ENCODE measurements at regions not wholly inside any gene's neighbourhood (a gene's known extent, or its start where the extent isn't known, plus 50 kb on each side); places are given as distances from the start of the nearest gene placed in this dataset.

DNA sequence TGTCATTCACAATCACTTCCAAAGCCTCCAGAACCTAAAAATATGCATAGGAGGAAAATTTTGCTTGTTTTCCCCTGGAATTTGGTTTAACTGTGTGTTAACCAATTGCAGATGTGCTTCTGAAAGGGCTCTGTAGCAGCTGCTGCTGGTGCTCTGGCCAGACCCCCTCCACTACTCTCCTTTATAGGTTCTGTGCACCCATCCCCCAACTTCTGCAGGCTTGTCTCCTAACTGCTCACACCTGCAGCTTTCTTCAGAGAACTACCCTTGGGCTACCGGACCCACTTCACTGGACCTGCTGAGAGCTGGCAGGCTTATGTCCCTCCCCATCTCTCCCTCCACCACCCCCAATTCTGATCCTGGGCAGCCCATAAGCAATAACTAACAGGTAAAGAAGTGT is 662.1 kb upstream of the DIPK2B start:
- DNase-seq (ENCODE audit: insufficient read length, low spot score, missing footprints): peak; percentile 44
- H3K4me1 ChIP-seq (ENCODE audit: insufficient read depth, low read length): no peaks in the 10 kb centered on the region
- no peak overlapping the region for H3K4me2 ChIP-seq (ENCODE audit: insufficient read depth, low read length)
- H3K27me3 ChIP-seq (ENCODE audit: insufficient read depth, low read length): peaks cover 32% of the 10 kb centered on the region
- no peaks in the 10 kb centered on the region for H3K9me3 ChIP-seq (ENCODE audit: low read depth, low read length)
- H4K20me1 ChIP-seq (ENCODE audit: insufficient read depth, low read length): no peaks in the 10 kb centered on the region
- no peak overlapping the region for H2AFZ ChIP-seq (ENCODE audit: low read length)
- no peaks in the 10 kb centered on the region for H3K36me3 ChIP-seq (ENCODE audit: insufficient read depth, low read length)
- no peaks in the 10 kb centered on the region for H3K79me2 ChIP-seq (ENCODE audit: insufficient read depth, low read length)
- H3K4me3 ChIP-seq (ENCODE audit: insufficient read depth, low read length): no peak overlapping the region
- H3K27ac ChIP-seq (ENCODE audit: low read depth, low read length): no peak overlapping the region
- TF ChIP-seq, protein P1, sequence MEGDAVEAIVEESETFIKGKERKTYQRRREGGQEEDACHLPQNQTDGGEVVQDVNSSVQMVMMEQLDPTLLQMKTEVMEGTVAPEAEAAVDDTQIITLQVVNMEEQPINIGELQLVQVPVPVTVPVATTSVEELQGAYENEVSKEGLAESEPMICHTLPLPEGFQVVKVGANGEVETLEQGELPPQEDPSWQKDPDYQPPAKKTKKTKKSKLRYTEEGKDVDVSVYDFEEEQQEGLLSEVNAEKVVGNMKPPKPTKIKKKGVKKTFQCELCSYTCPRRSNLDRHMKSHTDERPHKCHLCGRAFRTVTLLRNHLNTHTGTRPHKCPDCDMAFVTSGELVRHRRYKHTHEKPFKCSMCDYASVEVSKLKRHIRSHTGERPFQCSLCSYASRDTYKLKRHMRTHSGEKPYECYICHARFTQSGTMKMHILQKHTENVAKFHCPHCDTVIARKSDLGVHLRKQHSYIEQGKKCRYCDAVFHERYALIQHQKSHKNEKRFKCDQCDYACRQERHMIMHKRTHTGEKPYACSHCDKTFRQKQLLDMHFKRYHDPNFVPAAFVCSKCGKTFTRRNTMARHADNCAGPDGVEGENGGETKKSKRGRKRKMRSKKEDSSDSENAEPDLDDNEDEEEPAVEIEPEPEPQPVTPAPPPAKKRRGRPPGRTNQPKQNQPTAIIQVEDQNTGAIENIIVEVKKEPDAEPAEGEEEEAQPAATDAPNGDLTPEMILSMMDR (IDR thresholded peaks at IDR 0.05; ENCODE audit: extremely low read depth, low read depth, low read length): no peak

DNA sequence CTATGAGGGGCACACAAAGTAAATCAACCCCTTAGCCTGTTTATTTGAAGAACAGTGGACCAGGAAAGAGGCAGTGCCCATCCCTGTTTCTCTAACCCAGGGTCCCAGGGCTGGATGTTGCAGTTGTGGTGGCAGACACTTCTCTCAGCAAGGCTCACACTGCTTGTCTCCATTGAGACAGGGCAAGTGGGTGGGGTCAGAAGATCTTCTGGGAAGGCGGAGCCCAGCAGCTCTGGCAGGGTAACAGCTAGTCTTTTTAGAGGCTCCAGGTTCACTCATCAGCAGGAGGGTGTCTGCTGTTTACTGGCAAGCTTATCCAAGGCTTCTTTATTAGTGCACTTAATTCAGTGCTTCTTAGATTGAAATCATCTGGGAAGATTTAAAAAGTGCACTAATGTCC is 659.8 kb upstream of the DIPK2B start:
- Histone ChIP-seq H3K9me3 (ENCODE audit: low read depth, low read length) (no peaks in the 10 kb centered on the region), H3K4me2 (ENCODE audit: insufficient read depth, low read length) (no peak overlapping the region), H3K4me1 (ENCODE audit: insufficient read depth, low read length) (no peaks in the 10 kb centered on the region), H3K79me2 (ENCODE audit: insufficient read depth, low read length) (no peaks in the 10 kb centered on the region), H4K20me1 (ENCODE audit: insufficient read depth, low read length) (no peaks in the 10 kb centered on the region), H3K27me3 (ENCODE audit: insufficient read depth, low read length) (peaks cover 27% of the 10 kb centered on the region), H3K27ac (ENCODE audit: low read depth, low read length) (no peak overlapping the region), H3K36me3 (ENCODE audit: insufficient read depth, low read length) (no peaks in the 10 kb centered on the region), H2AFZ (ENCODE audit: low read length) (no peak overlapping the region), H3K4me3 (ENCODE audit: insufficient read depth, low read length) (no peak overlapping the region)
- DNase-seq (ENCODE audit: insufficient read length, low spot score, missing footprints): no peak
- TF ChIP-seq, protein P1 (IDR thresholded peaks at IDR 0.05; ENCODE audit: extremely low read depth, low read depth, low read length): no peak

DNA sequence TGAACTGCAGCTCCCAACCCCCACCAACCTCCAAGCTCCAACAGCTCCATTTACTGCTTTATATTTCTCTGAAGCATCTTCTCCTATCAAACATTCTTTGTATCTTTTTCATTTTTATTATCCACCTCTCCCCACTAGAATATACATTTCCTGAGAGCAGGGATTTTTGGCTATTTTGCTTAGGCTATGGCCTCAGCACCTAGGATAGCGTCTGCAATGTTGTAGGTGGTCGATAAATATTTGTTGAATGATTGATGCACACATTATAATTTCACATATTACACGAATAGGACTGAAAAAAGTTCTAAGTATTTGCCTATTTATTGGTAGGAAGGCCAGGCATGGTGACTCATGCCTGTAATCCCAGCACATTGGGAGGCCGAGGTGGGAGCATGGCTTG is 658.7 kb upstream of the DIPK2B start:
- DNase-seq (ENCODE audit: insufficient read length, low spot score, missing footprints): no peak
- TF ChIP-seq, protein P1 (IDR thresholded peaks at IDR 0.05; ENCODE audit: extremely low read depth, low read depth, low read length): no peak

DNA sequence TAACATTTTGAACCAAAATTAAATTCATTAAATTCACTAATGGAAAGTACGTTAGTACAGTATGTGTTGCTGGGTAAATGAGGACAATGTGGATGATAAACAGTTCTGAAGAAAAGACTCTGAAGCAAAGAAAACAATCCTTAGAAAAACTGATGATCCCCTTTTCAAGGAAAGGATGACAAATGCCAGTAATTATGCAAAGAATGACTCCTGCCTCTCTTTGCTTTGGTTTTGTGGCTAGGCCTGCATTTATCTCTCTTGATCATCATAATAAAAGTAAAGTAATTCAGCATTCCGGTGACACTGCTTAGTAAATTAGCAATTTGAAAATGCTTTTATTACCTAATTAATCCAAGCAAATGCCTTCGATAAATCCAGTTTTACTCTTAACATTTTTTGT is 652.2 kb upstream of the DIPK2B start:
- DNase-seq (ENCODE audit: insufficient read length, low spot score, missing footprints): peak; percentile 54
- H3K4me2 ChIP-seq (ENCODE audit: insufficient read depth, low read length): peak overlapping the region; percentile 49
- peak overlapping the region; percentile 53 for H3K27ac ChIP-seq (ENCODE audit: low read depth, low read length)

More for the DNA sequence above, 658.7 kb upstream of the DIPK2B start:
- H3K4me3 ChIP-seq (ENCODE audit: insufficient read depth, low read length): no peak overlapping the region
- H3K36me3 ChIP-seq (ENCODE audit: insufficient read depth, low read length): no peaks in the 10 kb centered on the region
- H3K4me1 ChIP-seq (ENCODE audit: insufficient read depth, low read length): no peaks in the 10 kb centered on the region
- H2AFZ ChIP-seq (ENCODE audit: low read length): no peak overlapping the region
- H3K27me3 ChIP-seq (ENCODE audit: insufficient read depth, low read length): peaks cover 23% of the 10 kb centered on the region
- no peaks in the 10 kb centered on the region for H3K9me3 ChIP-seq (ENCODE audit: low read depth, low read length)
- H3K4me2 ChIP-seq (ENCODE audit: insufficient read depth, low read length): no peak overlapping the region
- no peak overlapping the region for H3K27ac ChIP-seq (ENCODE audit: low read depth, low read length)
- H3K79me2 ChIP-seq (ENCODE audit: insufficient read depth, low read length): no peaks in the 10 kb centered on the region
- no peaks in the 10 kb centered on the region for H4K20me1 ChIP-seq (ENCODE audit: insufficient read depth, low read length)

More for the DNA sequence above, 652.2 kb upstream of the DIPK2B start:
- Histone ChIP-seq H3K27me3 (ENCODE audit: insufficient read depth, low read length) (peaks cover 17% of the 10 kb centered on the region), H2AFZ (ENCODE audit: low read length) (no peak overlapping the region), H3K4me1 (ENCODE audit: insufficient read depth, low read length) (peaks cover 25% of the 10 kb centered on the region), H3K36me3 (ENCODE audit: insufficient read depth, low read length) (peaks cover 9% of the 10 kb centered on the region), H3K4me3 (ENCODE audit: insufficient read depth, low read length) (no peak overlapping the region), H3K9me3 (ENCODE audit: low read depth, low read length) (no peaks in the 10 kb centered on the region), H4K20me1 (ENCODE audit: insufficient read depth, low read length) (no peaks in the 10 kb centered on the region), H3K79me2 (ENCODE audit: insufficient read depth, low read length) (peaks cover 29% of the 10 kb centered on the region)
- TF ChIP-seq, protein P1 (IDR thresholded peaks at IDR 0.05; ENCODE audit: extremely low read depth, low read depth, low read length): no peak
